ENCODE measurements at regions not wholly inside any gene's neighbourhood (a gene's known extent, or its start where the extent isn't known, plus 50 kb on each side); places are given as distances from the start of the nearest gene placed in this dataset.

- no peak overlapping the region for H3K4me3 ChIP-seq (ENCODE audit: low read depth, low read length)
- no peak overlapping the region for H3K27ac ChIP-seq
- H3K27me3 ChIP-seq (ENCODE audit: control insufficient read depth, insufficient read depth, low read length) = no peaks in the 10 kb centered on the region
- no peak overlapping the region for H3K9ac ChIP-seq
- no peak overlapping the region for H2AFZ ChIP-seq
- no peaks in the 10 kb centered on the region for H3K4me1 ChIP-seq
- TF ChIP-seq CTCF (IDR thresholded peaks at IDR 0.05) = no peak
- no peaks in the 10 kb centered on the region for H3K36me3 ChIP-seq (ENCODE audit: control insufficient read depth, insufficient read depth, low read length)
- H3K4me2 ChIP-seq (ENCODE audit: low read length) = no peak overlapping the region
- H3K9me3 ChIP-seq (ENCODE audit: control insufficient read depth, low read length) = peaks cover 7% of the 10 kb centered on the region
- H3K79me2 ChIP-seq = no peaks in the 10 kb centered on the region
These were observed 54.9 kb upstream of the SLITRK6 start for GRCh38 chr13:85853901-85854663.

- Histone ChIP-seq H3K4me3 (ENCODE audit: low read depth, low read length) (no peak overlapping the region), H3K27ac (no peak overlapping the region), H2AFZ (no peak overlapping the region), H3K36me3 (ENCODE audit: control insufficient read depth, insufficient read depth, low read length) (no peaks in the 10 kb centered on the region), H3K4me1 (no peaks in the 10 kb centered on the region), H3K79me2 (no peaks in the 10 kb centered on the region), H3K9ac (no peak overlapping the region), H3K27me3 (ENCODE audit: control insufficient read depth, insufficient read depth, low read length) (no peaks in the 10 kb centered on the region), H3K9me3 (ENCODE audit: control insufficient read depth, low read length) (peaks cover 7% of the 10 kb centered on the region), H3K4me2 (ENCODE audit: low read length) (no peak overlapping the region)
- no peak for TF ChIP-seq CTCF (IDR thresholded peaks at IDR 0.05)
These were observed 54.1 kb upstream of the SLITRK6 start for GRCh38 chr13:85853161-85853894.
